ENCODE measurements at regions not wholly inside any gene's neighbourhood (a gene's known extent, or its start where the extent isn't known, plus 50 kb on each side); places are given as distances from the start of the nearest gene placed in this dataset.

DNA sequence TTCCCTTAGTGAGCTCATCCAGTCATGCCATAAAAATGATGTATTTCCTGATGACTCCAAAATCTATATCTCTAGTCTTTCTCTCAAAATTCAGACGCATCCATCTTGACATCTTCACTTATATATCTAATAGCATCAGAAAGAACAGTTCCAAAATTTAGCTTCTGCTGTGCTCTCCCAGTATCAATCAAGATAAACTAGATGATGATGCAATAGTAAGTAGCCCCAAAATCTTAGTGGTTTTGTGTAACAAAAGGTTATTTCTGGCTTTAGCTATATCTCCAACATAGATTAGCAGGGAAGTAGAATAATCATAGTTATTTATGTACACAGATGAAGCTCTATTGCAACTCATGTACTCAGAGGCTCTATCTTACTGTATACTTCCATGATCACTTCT, 382.5 kb upstream of the ADGRL3 start:
- TF ChIP-seq CEBPB (IDR thresholded peaks at IDR 0.05; ENCODE audit: borderline replicate concordance, low read depth, low read length) (peak; percentile 22; the same call in 1 of the 2 replicates), ATF7 (IDR thresholded peaks at IDR 0.05) (peak; percentile 55; the same call in 1 of the 2 replicates), ATF7 (CRISPR knock-in tag; IDR thresholded peaks at IDR 0.05) (no peak), ZBTB34 (CRISPR knock-in tag; IDR thresholded peaks at IDR 0.05) (no peak), JUN (CRISPR knock-in tag; IDR thresholded peaks at IDR 0.05) (no peak)
- 0% methylated on average over 1 of the region's 1 CpG for WGBS (ENCODE audit: low lambda C conversion rate)
- Histone ChIP-seq H3K4me1 (ENCODE audit: insufficient read depth, low read length) (no peaks in the 10 kb centered on the region), H3K4me2 (ENCODE audit: low read depth, low read length) (no peak overlapping the region), H3K79me2 (ENCODE audit: insufficient read depth, low read length) (no peaks in the 10 kb centered on the region), H3K9ac (ENCODE audit: insufficient read depth, low read depth, low read length) (no peak overlapping the region), H3K27me3 (ENCODE audit: control insufficient read depth in 1 of 2, insufficient read depth in 2 of 2, low read length in 2 of 2) (no peaks in the 10 kb centered on the region), H3K27ac (ENCODE audit: extremely low read length, insufficient read depth, low read length) (no peak overlapping the region), H3K36me3 (replicated peaks in 1 of 2; ENCODE audit: control insufficient read depth in 1 of 2, insufficient read depth in 2 of 2, low read length in 2 of 2) (no peaks in the 10 kb centered on the region), H2AFZ (ENCODE audit: low read length) (no peak overlapping the region), H3K9me3 (ENCODE audit: low read length) (no peaks in the 10 kb centered on the region), H4K20me1 (ENCODE audit: insufficient read depth, low read length) (no peaks in the 10 kb centered on the region), H3K4me3 (replicated peaks in 1 of 3; ENCODE audit: insufficient read depth in 1 of 3, low read depth in 2 of 3, low read length in 3 of 3) (no peak overlapping the region)
- no peak for ATAC-seq
- BruUV-seq (replicated peaks): no TSS peak
- no peak for FAIRE-seq
- ChIA-PET CTCF (ENCODE audit: low intra/inter-chr PET ratio, low total read pairs) (no interaction called here), POLR2A (no interaction called here)
- intact Hi-C loops (cut with micrococcal nuclease; ENCODE audit: unreplicated experiment): no loop called here
- in situ Hi-C loops (cut with HindIII; ENCODE audit: extremely low pct_ligation_motif_present, low pct_unique_long_range_greater_than_20kb): no loop called here
- DNase-seq (ENCODE audit: low spot score): no peak

GRCh38 chr4:60822986-60823385, 377.1 kb upstream of the ADGRL3 start:
- Histone ChIP-seq H3K4me3 (replicated peaks in 1 of 3; ENCODE audit: insufficient read depth in 1 of 3, low read depth in 2 of 3, low read length in 3 of 3) (no peak overlapping the region), H3K79me2 (ENCODE audit: insufficient read depth, low read length) (no peaks in the 10 kb centered on the region), H3K36me3 (replicated peaks in 1 of 2; ENCODE audit: control insufficient read depth in 1 of 2, insufficient read depth in 2 of 2, low read length in 2 of 2) (no peaks in the 10 kb centered on the region), H3K27me3 (ENCODE audit: control insufficient read depth in 1 of 2, insufficient read depth in 2 of 2, low read length in 2 of 2) (no peaks in the 10 kb centered on the region), H4K20me1 (ENCODE audit: insufficient read depth, low read length) (no peaks in the 10 kb centered on the region), H3K4me2 (ENCODE audit: low read depth, low read length) (no peak overlapping the region), H3K9me3 (ENCODE audit: low read length) (no peaks in the 10 kb centered on the region), H3K27ac (ENCODE audit: extremely low read length, insufficient read depth, low read length) (no peak overlapping the region), H3K4me1 (ENCODE audit: insufficient read depth, low read length) (no peaks in the 10 kb centered on the region), H2AFZ (ENCODE audit: low read length) (no peak overlapping the region), H3K9ac (ENCODE audit: insufficient read depth, low read depth, low read length) (no peak overlapping the region)
- no TSS peak for BruUV-seq (replicated peaks)
- in situ Hi-C loops (cut with HindIII; ENCODE audit: extremely low pct_ligation_motif_present, low pct_unique_long_range_greater_than_20kb) (no loop called here), intact Hi-C loops (cut with micrococcal nuclease; ENCODE audit: unreplicated experiment) (no loop called here)
- CTCF ChIA-PET (ENCODE audit: low intra/inter-chr PET ratio, low total read pairs): no interaction called here
- FAIRE-seq: no peak
- ATAC-seq: no peak
- 0% methylated on average over 2 of the region's 2 CpGs for WGBS (ENCODE audit: low lambda C conversion rate)
- no peak for DNase-seq (ENCODE audit: low spot score)
- POLR2A ChIA-PET: no interaction called here
- TF ChIP-seq ZNF747 (CRISPR knock-in tag; IDR thresholded peaks at IDR 0.05; ENCODE audit: borderline replicate concordance): no peak
- no peak for TF ChIP-seq KLF16 (CRISPR knock-in tag; IDR thresholded peaks at IDR 0.05)
- TF ChIP-seq CBFB (CRISPR knock-in tag; IDR thresholded peaks at IDR 0.05): no peak
- no peak for TF ChIP-seq ZUFSP (CRISPR knock-in tag; IDR thresholded peaks at IDR 0.05; ENCODE audit: borderline replicate concordance)
- TF ChIP-seq KDM4B (CRISPR knock-in tag; IDR thresholded peaks at IDR 0.05): no peak
- TF ChIP-seq JUN (CRISPR knock-in tag; IDR thresholded peaks at IDR 0.05): no peak
- no peak for TF ChIP-seq ETV5 (CRISPR knock-in tag; IDR thresholded peaks at IDR 0.05; ENCODE audit: borderline replicate concordance)
- no peak for TF ChIP-seq ZNF260 (CRISPR knock-in tag; IDR thresholded peaks at IDR 0.05; ENCODE audit: borderline replicate concordance, low read depth)
- TF ChIP-seq, protein P1, sequence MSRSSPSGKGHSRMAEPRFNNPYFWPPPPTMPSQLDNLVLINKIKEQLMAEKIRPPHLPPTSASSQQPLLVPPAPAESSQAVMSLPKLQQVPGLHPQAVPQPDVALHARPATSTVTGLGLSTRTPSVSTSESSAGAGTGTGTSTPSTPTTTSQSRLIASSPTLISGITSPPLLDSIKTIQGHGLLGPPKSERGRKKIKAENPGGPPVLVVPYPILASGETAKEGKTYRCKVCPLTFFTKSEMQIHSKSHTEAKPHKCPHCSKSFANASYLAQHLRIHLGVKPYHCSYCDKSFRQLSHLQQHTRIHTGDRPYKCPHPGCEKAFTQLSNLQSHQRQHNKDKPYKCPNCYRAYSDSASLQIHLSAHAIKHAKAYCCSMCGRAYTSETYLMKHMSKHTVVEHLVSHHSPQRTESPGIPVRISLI (CRISPR knock-in tag; IDR thresholded peaks at IDR 0.05; ENCODE audit: borderline replicate concordance): no peak
- no peak for TF ChIP-seq HNRNPLL (IDR thresholded peaks at IDR 0.05; ENCODE audit: low read depth, low read length, poor library complexity, severe bottlenecking)
- no peak for TF ChIP-seq ZNF670 (CRISPR knock-in tag; IDR thresholded peaks at IDR 0.05; ENCODE audit: borderline replicate concordance)
- no peak for TF ChIP-seq NCOA1 (CRISPR knock-in tag; IDR thresholded peaks at IDR 0.05)
- no peak for TF ChIP-seq NFKB2 (CRISPR knock-in tag; IDR thresholded peaks at IDR 0.05; ENCODE audit: borderline replicate concordance)
